ENCODE measurements at regions not wholly inside any gene's neighbourhood (a gene's known extent, or its start where the extent isn't known, plus 50 kb on each side); places are given as distances from the start of the nearest gene placed in this dataset.

- H3K4me1 Mint-ChIP-seq (ENCODE audit: low read depth) = no peaks in the 10 kb centered on the region
- no peak for TF ChIP-seq CTCF (IDR thresholded peaks at IDR 0.05)
- no peak for DNase-seq
- no peak overlapping the region for H3K27ac Mint-ChIP-seq
- no peak overlapping the region for H3K4me3 Mint-ChIP-seq
- H3K27me3 Mint-ChIP-seq (ENCODE audit: insufficient read depth) = peaks cover 15% of the 10 kb centered on the region
- no peaks in the 10 kb centered on the region for H3K36me3 Mint-ChIP-seq (ENCODE audit: low read depth)
- no peaks in the 10 kb centered on the region for H3K9me3 Mint-ChIP-seq
These were observed 55.0 kb upstream of the PHACTR1 start for GRCh38 chr6:12661432-12662089.

Data from HFFc6 (cell line).